ENCODE measurements at regions not wholly inside any gene's neighbourhood (a gene's known extent, or its start where the extent isn't known, plus 50 kb on each side); places are given as distances from the start of the nearest gene placed in this dataset.
"Not testable (repeated sequence)": the region's sequence is repeated elsewhere in the genome, so short reads cannot be mapped to it uniquely, and the experiment has no call there.

GRCh38 chr10:29784175-29784773 lies 149.5 kb upstream of the SVIL start:
- DNase-seq = no peak

- DNase-seq = no peak
Observed at GRCh38 chr10:29783201-29783947, 148.6 kb upstream of the SVIL start.

GRCh38 chr10:29780639-29781038 lies 145.9 kb upstream of the SVIL start:
- DNase-seq = no peak

DNA sequence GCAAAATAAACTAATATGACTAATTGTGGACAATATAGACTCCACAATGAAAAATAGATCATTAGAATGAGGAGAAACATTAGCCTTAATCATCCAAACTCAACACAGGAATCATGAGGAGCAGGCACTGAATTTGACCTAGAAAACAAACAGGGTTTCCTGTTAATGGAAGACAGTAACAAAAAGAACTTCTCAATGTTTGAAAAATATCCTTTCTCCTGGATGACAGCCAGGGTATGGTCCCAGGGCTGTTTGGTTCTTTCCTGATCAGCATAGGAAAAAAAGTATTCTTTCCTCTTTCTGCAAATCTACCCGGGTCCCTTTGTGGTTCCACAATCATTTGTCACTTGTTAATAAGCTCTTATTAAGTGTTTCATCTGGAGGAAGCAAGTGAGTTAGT lies 145.3 kb upstream of the SVIL start:
- no peak for DNase-seq

GRCh38 chr10:29776246-29776645 lies 141.5 kb upstream of the SVIL start:
- no peak for DNase-seq

DNA sequence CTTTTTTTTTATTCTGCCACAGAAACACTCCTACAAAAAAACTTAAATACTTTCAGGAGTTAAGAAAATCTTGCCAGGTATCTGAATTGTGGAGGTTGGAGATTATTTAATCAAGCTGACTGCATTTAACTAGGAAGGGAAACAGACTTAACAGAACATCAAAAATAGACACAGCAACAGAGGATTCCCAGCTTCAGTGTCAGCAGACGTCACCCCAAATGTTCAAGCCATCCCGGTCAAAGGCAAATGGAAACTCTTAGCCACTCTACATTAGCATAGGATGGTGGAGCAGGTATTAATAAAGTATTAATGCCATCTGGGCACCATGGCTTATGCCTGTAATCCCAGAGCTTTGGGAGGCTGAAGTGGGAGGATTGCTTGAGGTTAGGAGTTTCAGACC lies 139.7 kb upstream of the SVIL start:
- no peak for DNase-seq

- no peak for DNase-seq
Observed at GRCh38 chr10:29773675-29774091, 138.9 kb upstream of the SVIL start.

DNA sequence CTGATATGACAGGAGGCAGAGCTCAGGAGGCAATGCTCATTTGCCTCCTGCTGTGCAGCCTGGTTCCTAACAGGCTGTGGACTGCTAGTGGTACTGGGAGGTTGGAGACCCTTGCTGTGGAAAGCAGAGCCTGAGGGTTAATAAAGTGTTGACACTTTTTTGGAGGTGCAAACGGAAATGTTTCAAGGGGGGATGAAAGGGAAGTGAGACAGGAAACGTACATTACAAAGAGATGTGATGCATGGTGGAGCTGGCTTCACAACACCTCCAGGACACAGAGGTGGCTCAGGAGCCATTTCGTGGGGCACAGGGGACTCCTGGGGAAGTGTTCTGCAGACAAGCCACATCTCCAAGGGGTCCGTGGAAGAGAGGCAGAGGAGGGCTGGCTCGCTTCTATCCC lies 137.6 kb upstream of the SVIL start:
- DNase-seq = no peak

DNA sequence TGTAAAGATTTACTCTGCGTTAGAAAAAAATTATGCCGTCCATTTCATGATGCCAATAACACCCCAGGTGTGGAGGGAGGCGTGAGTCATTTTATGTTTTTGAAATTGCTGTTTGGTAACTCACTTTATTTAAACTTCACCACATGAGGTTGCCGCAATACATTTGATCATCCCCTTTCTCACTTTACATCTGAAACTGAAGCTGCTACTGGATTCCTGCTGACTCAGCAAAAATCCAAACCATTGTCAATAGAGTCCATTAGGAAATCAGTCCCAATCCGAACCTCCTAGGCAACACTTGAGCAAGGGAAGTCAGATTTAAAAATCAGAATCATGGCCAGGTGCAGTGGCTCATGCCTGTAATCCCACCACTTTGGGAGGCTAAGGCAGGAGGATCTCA lies 136.6 kb upstream of the SVIL start:
- DNase-seq = no peak

- DNase-seq = not testable (repeated sequence)
Observed at GRCh38 chr10:29769277-29769676, 134.5 kb upstream of the SVIL start.

GRCh38 chr10:29767968-29768367 lies 133.2 kb upstream of the SVIL start:
- DNase-seq = no peak

DNA sequence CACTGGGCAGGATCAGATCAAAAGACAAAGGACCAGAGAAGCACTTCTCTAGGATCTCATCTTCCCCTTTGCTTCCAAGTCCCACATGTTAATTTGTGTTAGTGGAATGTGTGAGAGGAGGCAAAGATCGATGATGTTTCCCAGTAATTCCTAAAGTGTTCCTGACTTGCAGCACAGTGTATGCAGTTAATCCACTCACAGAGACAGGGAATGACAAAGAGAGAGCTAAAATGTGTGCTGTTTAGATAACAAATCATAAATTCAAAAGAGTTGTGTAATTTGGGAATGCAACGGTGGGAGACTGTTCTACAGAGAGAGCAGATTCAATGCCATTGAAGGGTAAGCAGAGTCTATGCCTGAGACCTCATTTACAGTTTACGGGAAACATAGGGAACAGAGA lies 132.0 kb upstream of the SVIL start:
- DNase-seq = no peak

DNA sequence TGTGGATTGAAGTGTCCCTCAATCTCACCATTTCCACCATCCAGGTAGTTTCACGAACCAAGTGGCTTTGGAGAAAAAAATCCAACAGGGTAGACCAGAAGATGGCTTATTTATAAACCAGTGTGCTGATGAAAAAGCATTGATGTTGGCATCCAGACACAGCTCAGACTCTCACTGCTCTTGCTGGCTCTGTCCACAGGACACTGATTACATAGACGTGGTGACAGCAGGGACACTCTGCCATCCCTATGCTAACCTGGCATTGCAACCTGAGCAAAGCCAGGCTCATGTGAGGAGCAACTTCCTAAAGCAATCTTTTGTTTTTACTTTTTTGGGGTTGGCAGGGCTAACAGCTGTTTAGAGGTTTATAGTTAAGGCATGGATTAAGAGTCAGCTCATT lies 130.6 kb upstream of the SVIL start:
- no peak for DNase-seq

DNA sequence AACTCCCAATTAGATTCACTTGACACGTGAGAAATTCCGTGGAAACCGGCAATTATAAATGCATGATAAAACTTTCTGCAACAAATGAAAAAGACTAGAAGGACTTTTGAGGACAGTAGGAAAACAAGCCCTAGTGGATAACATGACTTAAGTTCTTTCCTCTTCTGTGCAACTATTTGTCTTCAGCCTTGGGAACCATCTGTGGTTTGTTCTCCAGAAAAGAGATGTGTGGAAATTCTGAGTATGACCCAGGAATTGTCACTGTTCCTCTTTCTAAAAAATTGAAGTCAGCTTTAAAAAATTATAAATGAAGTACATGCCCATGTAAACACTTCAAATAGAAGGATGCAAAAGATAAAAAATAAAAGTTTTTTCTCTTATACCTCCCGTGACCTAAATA lies 128.6 kb upstream of the SVIL start:
- no peak for DNase-seq

GRCh38 chr10:29761916-29762315 lies 127.1 kb upstream of the SVIL start:
- DNase-seq = no peak

DNA sequence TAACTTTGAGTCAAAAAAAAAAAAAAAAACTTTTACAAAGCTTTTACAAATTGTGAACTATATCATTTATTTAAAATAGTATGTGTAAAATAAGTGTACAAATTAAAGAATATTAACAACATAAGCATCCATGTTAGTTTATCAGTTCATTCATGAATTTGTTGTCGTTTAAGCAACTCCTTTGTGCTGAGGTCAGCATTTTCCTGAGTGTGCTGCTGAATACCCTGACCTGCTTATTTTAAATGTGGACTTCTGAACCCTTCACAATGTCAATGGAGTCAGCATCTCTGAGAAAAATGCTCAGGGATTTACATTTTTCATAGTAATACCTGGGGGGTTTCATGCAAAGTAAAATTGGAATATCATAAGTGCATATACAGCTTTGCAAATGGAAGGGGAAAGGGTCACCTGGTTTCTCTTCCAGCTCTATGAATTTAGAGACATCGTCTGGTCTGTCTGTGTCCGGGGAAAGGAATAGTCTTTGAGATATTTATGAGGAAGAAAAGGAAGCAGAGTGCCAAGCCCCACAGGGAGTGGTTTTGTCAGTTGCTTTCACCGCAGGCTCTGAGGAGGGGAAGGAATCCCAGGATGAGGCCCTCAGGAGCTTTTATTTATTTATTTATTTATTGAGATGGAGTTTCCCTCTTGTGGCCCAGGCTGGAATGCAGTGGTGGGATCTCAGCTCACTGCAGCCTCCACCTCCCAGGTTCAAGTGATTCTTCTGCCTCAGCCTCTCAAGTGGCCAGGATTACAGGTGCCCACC lies 125.5 kb upstream of the SVIL start:
- no peak for DNase-seq

- DNase-seq = no peak
Observed at GRCh38 chr10:29757551-29758297, 123.0 kb upstream of the SVIL start.

- DNase-seq = no peak
Observed at GRCh38 chr10:29756451-29756850, 121.7 kb upstream of the SVIL start.

DNA sequence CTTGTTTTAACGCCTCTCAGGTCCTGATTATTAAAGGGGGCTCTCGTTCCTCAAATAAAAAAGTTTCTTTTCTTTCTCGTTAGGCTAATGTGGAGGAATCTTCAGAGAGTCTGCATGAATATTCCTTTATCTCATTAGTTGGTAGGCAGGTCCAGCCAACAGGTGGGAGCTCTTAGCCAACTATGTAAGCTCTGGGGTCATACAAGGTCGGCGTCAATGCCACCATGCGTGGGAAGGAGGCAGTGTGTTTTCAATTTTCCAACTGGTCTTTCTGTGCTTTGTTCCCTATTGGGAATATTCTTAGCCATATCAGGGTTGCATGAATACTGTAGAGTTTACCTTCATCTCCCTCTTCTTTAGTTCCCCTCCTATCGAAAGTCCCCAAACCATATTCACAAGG lies 118.5 kb upstream of the SVIL start:
- DNase-seq = no peak

- no peak for DNase-seq
Observed at GRCh38 chr10:29751684-29752083, 116.9 kb upstream of the SVIL start.

DNA sequence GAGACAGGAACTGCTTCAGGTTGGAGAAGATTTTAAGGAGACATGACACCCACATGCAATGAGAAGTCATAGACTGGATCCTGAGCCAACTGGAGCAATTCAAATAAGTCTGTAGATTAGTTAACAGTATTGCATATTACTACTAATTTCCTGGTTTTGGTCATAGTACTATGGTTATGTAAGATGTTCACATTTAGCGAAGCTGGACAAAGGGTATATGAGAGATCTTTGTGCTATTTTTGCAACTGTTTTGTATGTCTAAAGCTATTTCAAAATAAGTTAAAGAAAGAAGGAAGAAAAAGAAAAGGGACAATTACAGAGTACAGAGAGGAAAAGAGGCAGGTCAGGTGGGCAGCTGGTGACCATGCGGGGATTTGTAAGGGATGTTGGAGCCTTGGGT lies 116.5 kb upstream of the SVIL start:
- DNase-seq = no peak

DNA sequence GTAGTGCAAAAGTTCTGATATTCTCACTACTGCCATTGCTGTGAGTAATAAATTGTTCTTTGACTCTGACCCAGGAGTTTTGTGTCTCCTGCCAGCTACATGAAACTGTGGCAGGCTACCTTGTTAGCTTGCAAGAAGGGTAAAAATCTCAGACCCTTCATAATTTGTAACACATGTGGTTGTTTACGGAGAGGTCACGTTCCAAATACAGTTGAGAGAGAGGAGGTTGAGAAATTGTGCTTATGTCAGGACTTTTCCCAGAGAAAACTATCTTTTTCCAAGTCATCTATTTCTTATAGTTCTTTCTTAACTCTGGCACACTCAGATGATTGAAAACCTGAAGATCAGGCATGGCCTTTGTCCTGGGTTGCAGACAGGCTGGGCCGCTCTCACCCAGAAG lies 114.4 kb upstream of the SVIL start:
- DNase-seq = no peak

DNA sequence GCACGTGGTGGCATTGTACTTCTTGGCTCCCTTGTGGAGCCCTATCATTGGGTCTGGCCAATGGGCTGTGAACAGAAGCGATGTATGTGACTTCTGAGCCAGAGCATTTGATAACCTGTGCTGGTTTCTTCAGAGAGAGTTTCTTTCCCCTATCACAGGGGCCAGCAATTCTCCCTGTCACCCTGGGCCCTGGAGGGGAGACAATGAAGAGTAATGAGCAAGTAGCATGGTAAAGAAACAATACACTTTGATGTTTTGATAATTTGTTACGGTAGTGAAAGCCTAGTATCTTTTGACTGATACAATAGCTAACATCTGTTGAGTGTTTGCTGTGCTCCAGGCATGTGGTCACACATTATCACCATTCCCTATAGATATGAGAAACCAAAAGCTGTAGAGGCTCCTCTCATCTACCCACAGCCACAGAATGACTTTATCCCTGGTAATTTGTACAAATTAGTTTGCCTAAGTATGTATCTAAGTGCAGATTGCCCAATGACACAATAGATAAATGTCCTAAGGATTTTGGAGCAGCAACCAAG lies 113.4 kb upstream of the SVIL start:
- no peak for DNase-seq
